ENCODE measurements at regions not wholly inside any gene's neighbourhood (a gene's known extent, or its start where the extent isn't known, plus 50 kb on each side); places are given as distances from the start of the nearest gene placed in this dataset.
"Not testable (repeated sequence)": the region's sequence is repeated elsewhere in the genome, so short reads cannot be mapped to it uniquely, and the experiment has no call there.

- not testable (repeated sequence) for DNase-seq (ENCODE audit: low spot score)
Observed at GRCh38 chr3:39655718-39656117, 153.7 kb upstream of the MYRIP start.

- no peak for DNase-seq (ENCODE audit: low spot score)
Observed at GRCh38 chr3:39657075-39657474, 152.3 kb upstream of the MYRIP start.

- no peak for DNase-seq (ENCODE audit: low spot score)
Observed at GRCh38 chr3:39657775-39658174, 151.6 kb upstream of the MYRIP start.

- no peak for DNase-seq (ENCODE audit: low spot score)
Observed at GRCh38 chr3:39664931-39665330, 144.5 kb upstream of the MYRIP start.

GRCh38 chr3:39665441-39665840 is 144.0 kb upstream of the MYRIP start:
- no peak for DNase-seq (ENCODE audit: low spot score)

- DNase-seq (ENCODE audit: low spot score) = no peak
Observed at GRCh38 chr3:39668420-39668819, 141.0 kb upstream of the MYRIP start.

GRCh38 chr3:39671116-39671515 is 138.3 kb upstream of the MYRIP start:
- no peak for DNase-seq (ENCODE audit: low spot score)

- DNase-seq (ENCODE audit: low spot score) = no peak
Observed at GRCh38 chr3:39671600-39671999, 137.8 kb upstream of the MYRIP start.

- DNase-seq (ENCODE audit: low spot score) = no peak
Observed at GRCh38 chr3:39705351-39705900, 104.0 kb upstream of the MYRIP start.

GRCh38 chr3:39707314-39707909 is 102.0 kb upstream of the MYRIP start:
- no peak for DNase-seq (ENCODE audit: low spot score)

- no peak for DNase-seq (ENCODE audit: low spot score)
Observed at GRCh38 chr3:39712413-39713048, 96.9 kb upstream of the MYRIP start.

GRCh38 chr3:39713341-39713740 is 96.1 kb upstream of the MYRIP start:
- DNase-seq (ENCODE audit: low spot score) = not testable (repeated sequence)

- DNase-seq (ENCODE audit: low spot score) = no peak
Observed at GRCh38 chr3:39716849-39717248, 92.6 kb upstream of the MYRIP start.

- no peak for DNase-seq (ENCODE audit: low spot score)
Observed at GRCh38 chr3:39718674-39719595, 90.5 kb upstream of the MYRIP start.

GRCh38 chr3:39721076-39721475 is 88.3 kb upstream of the MYRIP start:
- no peak for DNase-seq (ENCODE audit: low spot score)

GRCh38 chr3:39724233-39724846 is 85.1 kb upstream of the MYRIP start:
- DNase-seq (ENCODE audit: low spot score) = no peak

GRCh38 chr3:39725321-39725720 is 84.1 kb upstream of the MYRIP start:
- DNase-seq (ENCODE audit: low spot score) = no peak

GRCh38 chr3:39727415-39727814 is 82.0 kb upstream of the MYRIP start:
- DNase-seq (ENCODE audit: low spot score) = no peak

- DNase-seq (ENCODE audit: low spot score) = no peak
Observed at GRCh38 chr3:39733804-39734203, 75.6 kb upstream of the MYRIP start.

- not testable (repeated sequence) for DNase-seq (ENCODE audit: low spot score)
Observed at GRCh38 chr3:39739658-39740057, 69.8 kb upstream of the MYRIP start.

- no peak for DNase-seq (ENCODE audit: low spot score)
Observed at GRCh38 chr3:39744746-39745145, 64.7 kb upstream of the MYRIP start.

- DNase-seq (ENCODE audit: low spot score) = no peak
Observed at GRCh38 chr3:39748002-39748401, 61.4 kb upstream of the MYRIP start.

Data from ureter (tissue), 1 donor.